ENCODE measurements at regions not wholly inside any gene's neighbourhood (a gene's known extent, or its start where the extent isn't known, plus 50 kb on each side); places are given as distances from the start of the nearest gene placed in this dataset.

- no peak for TF ChIP-seq ZNF274 (IDR thresholded peaks at IDR 0.05; ENCODE audit: low read depth, low read length)
- H3K4me1 ChIP-seq (ENCODE audit: insufficient read depth, insufficient read length) = no peaks in the 10 kb centered on the region
- no peak overlapping the region for H3K4me3 ChIP-seq (ENCODE audit: insufficient read length, low read depth)
- H3K9me3 ChIP-seq (ENCODE audit: insufficient read depth, low read length) = no peaks in the 10 kb centered on the region
- H3K36me3 ChIP-seq (ENCODE audit: insufficient read depth, insufficient read length, low read length) = no peaks in the 10 kb centered on the region
- H3K27me3 ChIP-seq (ENCODE audit: insufficient read depth, insufficient read length) = no peaks in the 10 kb centered on the region
- no peak overlapping the region for H3K9ac ChIP-seq (ENCODE audit: insufficient read length, low read depth)
- no peak for DNase-seq (ENCODE audit: low read depth, low spot score)
These were observed 141.4 kb downstream of the OGFRL1 start for GRCh38 chr6:71430018-71430417.

- Histone ChIP-seq H3K9me3 (ENCODE audit: insufficient read depth, low read length) (no peaks in the 10 kb centered on the region), H3K4me3 (ENCODE audit: insufficient read length, low read depth) (no peak overlapping the region), H3K27me3 (ENCODE audit: insufficient read depth, insufficient read length) (no peaks in the 10 kb centered on the region), H3K4me1 (ENCODE audit: insufficient read depth, insufficient read length) (no peaks in the 10 kb centered on the region), H3K9ac (ENCODE audit: insufficient read length, low read depth) (no peak overlapping the region), H3K36me3 (ENCODE audit: insufficient read depth, insufficient read length, low read length) (no peaks in the 10 kb centered on the region)
- DNase-seq (ENCODE audit: low read depth, low spot score) = no peak
- TF ChIP-seq SUZ12 (IDR thresholded peaks at IDR 0.05; ENCODE audit: extremely low read depth, insufficient read depth, insufficient read length) = no peak
- TF ChIP-seq ZNF274 (IDR thresholded peaks at IDR 0.05; ENCODE audit: low read depth, low read length) = no peak
- TF ChIP-seq YY1 (IDR thresholded peaks at IDR 0.05; ENCODE audit: insufficient read depth, insufficient read length) = no peak
These were observed 144.8 kb downstream of the OGFRL1 start for GRCh38 chr6:71433441-71433840.

GRCh38 chr6:71444222-71444621, 155.6 kb downstream of the OGFRL1 start:
- Histone ChIP-seq H3K9me3 (ENCODE audit: insufficient read depth, low read length) (no peaks in the 10 kb centered on the region), H3K9ac (ENCODE audit: insufficient read length, low read depth) (no peak overlapping the region), H3K4me3 (ENCODE audit: insufficient read length, low read depth) (no peak overlapping the region), H3K4me1 (ENCODE audit: insufficient read depth, insufficient read length) (no peaks in the 10 kb centered on the region), H3K27me3 (ENCODE audit: insufficient read depth, insufficient read length) (no peaks in the 10 kb centered on the region), H3K36me3 (ENCODE audit: insufficient read depth, insufficient read length, low read length) (no peaks in the 10 kb centered on the region)
- TF ChIP-seq SUZ12 (IDR thresholded peaks at IDR 0.05; ENCODE audit: extremely low read depth, insufficient read depth, insufficient read length) (no peak), ZNF274 (IDR thresholded peaks at IDR 0.05; ENCODE audit: low read depth, low read length) (no peak), YY1 (IDR thresholded peaks at IDR 0.05; ENCODE audit: insufficient read depth, insufficient read length) (no peak)
- no peak for DNase-seq (ENCODE audit: low read depth, low spot score)

GRCh38 chr6:71446057-71446456, 157.4 kb downstream of the OGFRL1 start:
- no peaks in the 10 kb centered on the region for H3K4me1 ChIP-seq (ENCODE audit: insufficient read depth, insufficient read length)
- TF ChIP-seq SUZ12 (IDR thresholded peaks at IDR 0.05; ENCODE audit: extremely low read depth, insufficient read depth, insufficient read length) = no peak
- no peak for TF ChIP-seq YY1 (IDR thresholded peaks at IDR 0.05; ENCODE audit: insufficient read depth, insufficient read length)
- no peak for TF ChIP-seq ZNF274 (IDR thresholded peaks at IDR 0.05; ENCODE audit: low read depth, low read length)
- H3K27me3 ChIP-seq (ENCODE audit: insufficient read depth, insufficient read length) = no peaks in the 10 kb centered on the region
- H3K4me3 ChIP-seq (ENCODE audit: insufficient read length, low read depth) = no peak overlapping the region
- H3K9me3 ChIP-seq (ENCODE audit: insufficient read depth, low read length) = no peaks in the 10 kb centered on the region
- H3K36me3 ChIP-seq (ENCODE audit: insufficient read depth, insufficient read length, low read length) = no peaks in the 10 kb centered on the region
- DNase-seq (ENCODE audit: low read depth, low spot score) = no peak
- no peak overlapping the region for H3K9ac ChIP-seq (ENCODE audit: insufficient read length, low read depth)

- no peak overlapping the region for H3K4me3 ChIP-seq (ENCODE audit: insufficient read length, low read depth)
- no peaks in the 10 kb centered on the region for H3K4me1 ChIP-seq (ENCODE audit: insufficient read depth, insufficient read length)
- no peak for DNase-seq (ENCODE audit: low read depth, low spot score)
- no peaks in the 10 kb centered on the region for H3K36me3 ChIP-seq (ENCODE audit: insufficient read depth, insufficient read length, low read length)
- no peak overlapping the region for H3K9ac ChIP-seq (ENCODE audit: insufficient read length, low read depth)
- H3K27me3 ChIP-seq (ENCODE audit: insufficient read depth, insufficient read length) = no peaks in the 10 kb centered on the region
- no peaks in the 10 kb centered on the region for H3K9me3 ChIP-seq (ENCODE audit: insufficient read depth, low read length)
- TF ChIP-seq SUZ12 (IDR thresholded peaks at IDR 0.05; ENCODE audit: extremely low read depth, insufficient read depth, insufficient read length) (no peak), ZNF274 (IDR thresholded peaks at IDR 0.05; ENCODE audit: low read depth, low read length) (no peak), YY1 (IDR thresholded peaks at IDR 0.05; ENCODE audit: insufficient read depth, insufficient read length) (no peak)
These were observed 157.9 kb downstream of the OGFRL1 start for GRCh38 chr6:71446470-71446869.

- H3K4me3 ChIP-seq (ENCODE audit: insufficient read length, low read depth) = no peak overlapping the region
These were observed 164.2 kb downstream of the OGFRL1 start for GRCh38 chr6:71452697-71453370.

GRCh38 chr6:71453371-71453706, 164.7 kb downstream of the OGFRL1 start:
- no peaks in the 10 kb centered on the region for H3K4me1 ChIP-seq (ENCODE audit: insufficient read depth, insufficient read length)
- H3K27me3 ChIP-seq (ENCODE audit: insufficient read depth, insufficient read length) = no peaks in the 10 kb centered on the region
- H3K9me3 ChIP-seq (ENCODE audit: insufficient read depth, low read length) = no peaks in the 10 kb centered on the region
- no peak for DNase-seq (ENCODE audit: low read depth, low spot score)
- no peaks in the 10 kb centered on the region for H3K36me3 ChIP-seq (ENCODE audit: insufficient read depth, insufficient read length, low read length)
- TF ChIP-seq ZNF274 (IDR thresholded peaks at IDR 0.05; ENCODE audit: low read depth, low read length) (no peak), SUZ12 (IDR thresholded peaks at IDR 0.05; ENCODE audit: extremely low read depth, insufficient read depth, insufficient read length) (no peak), YY1 (IDR thresholded peaks at IDR 0.05; ENCODE audit: insufficient read depth, insufficient read length) (no peak)
- H3K4me3 ChIP-seq (ENCODE audit: insufficient read length, low read depth) = no peak overlapping the region
- no peak overlapping the region for H3K9ac ChIP-seq (ENCODE audit: insufficient read length, low read depth)

More at GRCh38 chr6:71452697-71453370, 164.2 kb downstream of the OGFRL1 start:
- Histone ChIP-seq H3K27me3 (ENCODE audit: insufficient read depth, insufficient read length) (no peaks in the 10 kb centered on the region), H3K9me3 (ENCODE audit: insufficient read depth, low read length) (no peaks in the 10 kb centered on the region), H3K36me3 (ENCODE audit: insufficient read depth, insufficient read length, low read length) (no peaks in the 10 kb centered on the region), H3K4me1 (ENCODE audit: insufficient read depth, insufficient read length) (no peaks in the 10 kb centered on the region), H3K9ac (ENCODE audit: insufficient read length, low read depth) (no peak overlapping the region)
- DNase-seq (ENCODE audit: low read depth, low spot score) = no peak
- no peak for TF ChIP-seq SUZ12 (IDR thresholded peaks at IDR 0.05; ENCODE audit: extremely low read depth, insufficient read depth, insufficient read length)
- no peak for TF ChIP-seq ZNF274 (IDR thresholded peaks at IDR 0.05; ENCODE audit: low read depth, low read length)
- TF ChIP-seq YY1 (IDR thresholded peaks at IDR 0.05; ENCODE audit: insufficient read depth, insufficient read length) = no peak

Data from NT2/D1 (cell line).